ENCODE measurements at regions not wholly inside any gene's neighbourhood (a gene's known extent, or its start where the extent isn't known, plus 50 kb on each side); places are given as distances from the start of the nearest gene placed in this dataset.
A peak's percentile ranks its signal among the peaks of the same experiment; 100 is the strongest.

DNA sequence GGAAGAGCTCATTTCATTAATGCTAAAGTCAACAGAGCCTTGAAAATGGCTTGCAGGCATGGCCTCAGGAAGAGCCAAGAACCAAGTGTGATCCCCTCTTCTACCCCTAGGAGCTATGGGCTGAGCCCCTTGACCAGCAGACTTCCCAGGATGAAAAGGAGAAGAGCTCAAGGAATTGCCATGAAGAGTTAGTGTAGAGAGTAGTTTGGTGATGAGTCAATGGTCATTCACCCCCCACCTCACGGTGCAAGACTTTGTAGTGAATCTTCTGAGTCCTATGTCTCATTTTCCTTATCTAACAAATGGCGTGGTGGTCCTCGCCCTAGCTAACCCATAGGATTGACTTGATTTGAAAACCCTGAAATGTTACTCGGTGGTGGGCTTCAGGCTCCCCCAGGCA, 422.4 kb upstream of the CADM1 start:
- Mint-ChIP-seq H3K4me1 (peaks cover 22% of the 10 kb centered on the region), H3K27ac (no peak overlapping the region), H3K27me3 (ENCODE audit: insufficient read depth, low read depth, poor library complexity) (peaks cover 4% of the 10 kb centered on the region), H3K36me3 (ENCODE audit: low read depth) (no peaks in the 10 kb centered on the region), H3K9me3 (no peaks in the 10 kb centered on the region; the same call in 2 of the 3 replicates), H3K4me3 (no peak overlapping the region)
- H3K4me2 ChIP-seq, result no peak overlapping the region
- no peak overlapping the region for H2AFZ ChIP-seq
- DNase-seq (ENCODE audit: low spot score), result no peak
- H3K4me3 ChIP-seq, result no peak overlapping the region
- H3K27ac ChIP-seq (ENCODE audit: low read depth), result no peak overlapping the region
- TF ChIP-seq ZNF331 (CRISPR knock-in tag; IDR thresholded peaks at IDR 0.05; ENCODE audit: low read depth), result no peak
- no peak for TF ChIP-seq ZNF114 (CRISPR knock-in tag; IDR thresholded peaks at IDR 0.05)
- TF ChIP-seq, protein P1, sequence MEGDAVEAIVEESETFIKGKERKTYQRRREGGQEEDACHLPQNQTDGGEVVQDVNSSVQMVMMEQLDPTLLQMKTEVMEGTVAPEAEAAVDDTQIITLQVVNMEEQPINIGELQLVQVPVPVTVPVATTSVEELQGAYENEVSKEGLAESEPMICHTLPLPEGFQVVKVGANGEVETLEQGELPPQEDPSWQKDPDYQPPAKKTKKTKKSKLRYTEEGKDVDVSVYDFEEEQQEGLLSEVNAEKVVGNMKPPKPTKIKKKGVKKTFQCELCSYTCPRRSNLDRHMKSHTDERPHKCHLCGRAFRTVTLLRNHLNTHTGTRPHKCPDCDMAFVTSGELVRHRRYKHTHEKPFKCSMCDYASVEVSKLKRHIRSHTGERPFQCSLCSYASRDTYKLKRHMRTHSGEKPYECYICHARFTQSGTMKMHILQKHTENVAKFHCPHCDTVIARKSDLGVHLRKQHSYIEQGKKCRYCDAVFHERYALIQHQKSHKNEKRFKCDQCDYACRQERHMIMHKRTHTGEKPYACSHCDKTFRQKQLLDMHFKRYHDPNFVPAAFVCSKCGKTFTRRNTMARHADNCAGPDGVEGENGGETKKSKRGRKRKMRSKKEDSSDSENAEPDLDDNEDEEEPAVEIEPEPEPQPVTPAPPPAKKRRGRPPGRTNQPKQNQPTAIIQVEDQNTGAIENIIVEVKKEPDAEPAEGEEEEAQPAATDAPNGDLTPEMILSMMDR (conservative IDR thresholded peaks at IDR 0.05; ENCODE audit: low read depth in 2 of 2), result peak in 1 of 2 experiments; percentile 14; a peak in 1 of 4 replicates
- no peaks in the 10 kb centered on the region for H3F3A ChIP-seq (replicated peaks; ENCODE audit: low read depth)
- ATAC-seq, result no peak
- H3K79me2 ChIP-seq (replicated peaks; ENCODE audit: insufficient read depth), result no peaks in the 10 kb centered on the region
- H3K36me3 ChIP-seq (ENCODE audit: insufficient read depth), result no peaks in the 10 kb centered on the region
- H3K9me2 ChIP-seq (ENCODE audit: insufficient read depth), result no peaks in the 10 kb centered on the region
- H4K20me1 ChIP-seq (replicated peaks; ENCODE audit: insufficient read depth), result no peaks in the 10 kb centered on the region
- H3K4me1 ChIP-seq (ENCODE audit: insufficient read depth), result peaks cover 19% of the 10 kb centered on the region
- H3K27me3 ChIP-seq (ENCODE audit: insufficient read depth), result no peaks in the 10 kb centered on the region

DNA sequence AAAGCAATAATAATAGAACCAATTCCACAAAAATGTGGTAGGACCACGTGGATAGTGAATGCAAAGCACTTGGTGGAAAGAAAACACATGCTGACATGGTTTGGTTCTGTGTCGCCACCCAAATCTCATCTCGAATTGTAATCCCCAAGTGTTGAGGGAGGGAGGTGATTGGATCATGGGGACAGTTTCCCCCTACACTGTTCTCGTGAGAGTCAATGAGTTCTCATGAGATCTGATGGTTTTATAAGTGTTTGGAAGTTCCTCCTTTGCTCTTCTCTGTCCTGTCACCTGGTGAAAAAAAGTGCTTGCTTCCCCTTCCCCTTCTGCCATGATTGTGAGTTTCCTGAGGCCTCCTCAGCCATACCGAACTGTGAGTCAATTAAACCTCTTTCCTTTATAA, 421.9 kb upstream of the CADM1 start:
- Mint-ChIP-seq H3K4me1 (peaks cover 17% of the 10 kb centered on the region), H3K27ac (no peak overlapping the region), H3K36me3 (ENCODE audit: low read depth) (no peaks in the 10 kb centered on the region), H3K9me3 (no peaks in the 10 kb centered on the region; the same call in 2 of the 3 replicates), H3K27me3 (ENCODE audit: insufficient read depth, low read depth, poor library complexity) (peaks cover 4% of the 10 kb centered on the region), H3K4me3 (no peak overlapping the region)
- Histone ChIP-seq H3K27ac (ENCODE audit: low read depth) (no peak overlapping the region), H3K4me1 (ENCODE audit: insufficient read depth) (peaks cover 15% of the 10 kb centered on the region), H3K79me2 (replicated peaks; ENCODE audit: insufficient read depth) (no peaks in the 10 kb centered on the region), H2AFZ (no peak overlapping the region), H3F3A (replicated peaks; ENCODE audit: low read depth) (no peaks in the 10 kb centered on the region), H3K27me3 (ENCODE audit: insufficient read depth) (no peaks in the 10 kb centered on the region), H3K4me3 (no peak overlapping the region), H3K9me2 (ENCODE audit: insufficient read depth) (no peaks in the 10 kb centered on the region), H4K20me1 (replicated peaks; ENCODE audit: insufficient read depth) (no peaks in the 10 kb centered on the region), H3K36me3 (ENCODE audit: insufficient read depth) (no peaks in the 10 kb centered on the region), H3K4me2 (no peak overlapping the region)
- TF ChIP-seq POLR2AphosphoS5 (IDR thresholded peaks at IDR 0.05; ENCODE audit: low read depth) (no peak), CREB1 (CRISPR knock-in tag; IDR thresholded peaks at IDR 0.05; ENCODE audit: low read depth) (no peak), ZNF331 (CRISPR knock-in tag; IDR thresholded peaks at IDR 0.05; ENCODE audit: low read depth) (no peak), STAT1 (IDR thresholded peaks at IDR 0.05; ENCODE audit: unreplicated experiment) (no peak), EZH2phosphoT487 (IDR thresholded peaks at IDR 0.05; ENCODE audit: unreplicated experiment) (no peak)
- TF ChIP-seq, protein P2, sequence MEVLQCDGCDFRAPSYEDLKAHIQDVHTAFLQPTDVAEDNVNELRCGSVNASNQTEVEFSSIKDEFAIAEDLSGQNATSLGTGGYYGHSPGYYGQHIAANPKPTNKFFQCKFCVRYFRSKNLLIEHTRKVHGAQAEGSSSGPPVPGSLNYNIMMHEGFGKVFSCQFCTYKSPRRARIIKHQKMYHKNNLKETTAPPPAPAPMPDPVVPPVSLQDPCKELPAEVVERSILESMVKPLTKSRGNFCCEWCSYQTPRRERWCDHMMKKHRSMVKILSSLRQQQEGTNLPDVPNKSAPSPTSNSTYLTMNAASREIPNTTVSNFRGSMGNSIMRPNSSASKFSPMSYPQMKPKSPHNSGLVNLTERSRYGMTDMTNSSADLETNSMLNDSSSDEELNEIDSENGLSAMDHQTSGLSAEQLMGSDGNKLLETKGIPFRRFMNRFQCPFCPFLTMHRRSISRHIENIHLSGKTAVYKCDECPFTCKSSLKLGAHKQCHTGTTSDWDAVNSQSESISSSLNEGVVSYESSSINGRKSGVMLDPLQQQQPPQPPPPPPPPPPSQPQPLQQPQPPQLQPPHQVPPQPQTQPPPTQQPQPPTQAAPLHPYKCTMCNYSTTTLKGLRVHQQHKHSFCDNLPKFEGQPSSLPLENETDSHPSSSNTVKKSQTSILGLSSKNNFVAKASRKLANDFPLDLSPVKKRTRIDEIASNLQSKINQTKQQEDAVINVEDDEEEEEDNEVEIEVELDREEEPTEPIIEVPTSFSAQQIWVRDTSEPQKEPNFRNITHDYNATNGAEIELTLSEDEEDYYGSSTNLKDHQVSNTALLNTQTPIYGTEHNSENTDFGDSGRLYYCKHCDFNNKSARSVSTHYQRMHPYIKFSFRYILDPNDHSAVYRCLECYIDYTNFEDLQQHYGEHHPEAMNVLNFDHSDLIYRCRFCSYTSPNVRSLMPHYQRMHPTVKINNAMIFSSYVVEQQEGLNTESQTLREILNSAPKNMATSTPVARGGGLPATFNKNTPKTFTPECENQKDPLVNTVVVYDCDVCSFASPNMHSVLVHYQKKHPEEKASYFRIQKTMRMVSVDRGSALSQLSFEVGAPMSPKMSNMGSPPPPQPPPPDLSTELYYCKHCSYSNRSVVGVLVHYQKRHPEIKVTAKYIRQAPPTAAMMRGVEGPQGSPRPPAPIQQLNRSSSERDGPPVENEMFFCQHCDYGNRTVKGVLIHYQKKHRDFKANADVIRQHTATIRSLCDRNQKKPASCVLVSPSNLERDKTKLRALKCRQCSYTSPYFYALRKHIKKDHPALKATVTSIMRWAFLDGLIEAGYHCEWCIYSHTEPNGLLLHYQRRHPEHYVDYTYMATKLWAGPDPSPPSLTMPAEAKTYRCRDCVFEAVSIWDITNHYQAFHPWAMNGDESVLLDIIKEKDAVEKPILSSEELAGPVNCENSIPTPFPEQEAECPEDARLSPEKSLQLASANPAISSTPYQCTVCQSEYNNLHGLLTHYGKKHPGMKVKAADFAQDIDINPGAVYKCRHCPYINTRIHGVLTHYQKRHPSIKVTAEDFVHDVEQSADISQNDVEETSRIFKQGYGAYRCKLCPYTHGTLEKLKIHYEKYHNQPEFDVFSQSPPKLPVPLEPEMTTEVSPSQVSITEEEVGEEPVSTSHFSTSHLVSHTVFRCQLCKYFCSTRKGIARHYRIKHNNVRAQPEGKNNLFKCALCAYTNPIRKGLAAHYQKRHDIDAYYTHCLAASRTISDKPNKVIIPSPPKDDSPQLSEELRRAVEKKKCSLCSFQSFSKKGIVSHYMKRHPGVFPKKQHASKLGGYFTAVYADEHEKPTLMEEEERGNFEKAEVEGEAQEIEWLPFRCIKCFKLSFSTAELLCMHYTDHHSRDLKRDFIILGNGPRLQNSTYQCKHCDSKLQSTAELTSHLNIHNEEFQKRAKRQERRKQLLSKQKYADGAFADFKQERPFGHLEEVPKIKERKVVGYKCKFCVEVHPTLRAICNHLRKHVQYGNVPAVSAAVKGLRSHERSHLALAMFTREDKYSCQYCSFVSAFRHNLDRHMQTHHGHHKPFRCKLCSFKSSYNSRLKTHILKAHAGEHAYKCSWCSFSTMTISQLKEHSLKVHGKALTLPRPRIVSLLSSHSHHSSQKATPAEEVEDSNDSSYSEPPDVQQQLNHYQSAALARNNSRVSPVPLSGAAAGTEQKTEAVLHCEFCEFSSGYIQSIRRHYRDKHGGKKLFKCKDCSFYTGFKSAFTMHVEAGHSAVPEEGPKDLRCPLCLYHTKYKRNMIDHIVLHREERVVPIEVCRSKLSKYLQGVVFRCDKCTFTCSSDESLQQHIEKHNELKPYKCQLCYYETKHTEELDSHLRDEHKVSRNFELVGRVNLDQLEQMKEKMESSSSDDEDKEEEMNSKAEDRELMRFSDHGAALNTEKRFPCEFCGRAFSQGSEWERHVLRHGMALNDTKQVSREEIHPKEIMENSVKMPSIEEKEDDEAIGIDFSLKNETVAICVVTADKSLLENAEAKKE (CRISPR knock-in tag; IDR thresholded peaks at IDR 0.05), result no peak
- DNase-seq (ENCODE audit: low spot score) (no peak), ATAC-seq (no peak)
